ENCODE measurements at regions not wholly inside any gene's neighbourhood (a gene's known extent, or its start where the extent isn't known, plus 50 kb on each side); places are given as distances from the start of the nearest gene placed in this dataset.

DNA sequence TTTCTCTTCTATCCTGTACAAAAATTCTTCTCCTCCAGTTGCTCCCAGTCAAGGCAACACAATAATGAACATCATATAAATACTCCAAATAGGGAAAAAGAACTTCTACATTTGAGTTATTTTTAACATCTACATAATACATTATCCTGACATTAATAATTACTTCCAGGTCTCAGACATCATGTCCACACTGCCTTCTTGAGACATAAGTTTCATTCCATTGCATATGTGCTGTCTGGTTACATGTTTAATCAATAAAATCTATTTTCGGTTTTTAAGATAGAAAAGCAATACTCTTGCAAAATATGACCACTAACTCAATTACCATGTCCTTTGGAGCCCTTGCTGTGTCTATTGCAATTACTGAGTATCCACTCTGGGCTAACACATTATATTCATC is 881.9 kb downstream of the GALC start:
- DNase-seq (ENCODE audit: low read depth) = no peak

DNA sequence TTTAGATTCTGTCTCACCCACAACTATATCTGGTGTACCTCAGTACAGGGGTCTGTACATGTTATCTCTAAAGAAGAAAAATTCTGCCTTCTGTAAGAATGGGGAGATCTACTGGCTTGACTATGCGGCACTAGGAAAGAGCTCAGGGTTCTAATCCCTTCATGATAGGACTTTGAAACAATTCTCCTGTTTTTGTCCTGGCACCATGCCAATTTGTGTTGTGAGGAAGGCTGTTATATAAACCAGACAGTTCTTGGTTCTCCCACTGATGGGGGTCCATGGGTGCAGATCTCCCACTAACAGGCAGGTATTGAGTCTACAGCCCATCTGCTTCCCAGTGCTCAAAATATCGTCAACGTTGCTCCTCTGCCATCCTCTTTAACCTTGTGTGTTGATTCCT is 883.7 kb downstream of the GALC start:
- DNase-seq (ENCODE audit: low read depth) = no peak

DNA sequence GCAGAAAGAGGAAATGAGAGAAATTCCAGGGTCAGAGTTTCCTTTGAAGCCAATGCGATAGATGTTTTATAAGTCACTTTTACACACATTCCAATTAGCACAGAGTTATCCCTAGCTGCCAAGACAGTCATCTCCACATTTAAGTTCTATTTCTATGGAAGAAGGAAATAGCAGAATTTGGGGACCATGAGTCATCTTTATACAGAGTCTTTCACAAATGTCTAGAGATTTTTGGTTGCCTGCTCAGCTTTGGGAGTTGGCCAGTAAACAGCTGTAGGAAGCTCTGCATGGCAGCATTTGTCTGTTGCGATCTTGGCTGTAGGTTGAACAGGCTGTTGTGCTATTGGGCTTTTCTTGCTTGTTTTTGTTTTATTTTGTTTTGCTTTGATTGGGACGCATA is 884.3 kb downstream of the GALC start:
- DNase-seq (ENCODE audit: low read depth) = peak; percentile 78

GRCh38 chr14:87102811-87103378 is 890.1 kb downstream of the GALC start:
- peak; percentile 5 for DNase-seq (ENCODE audit: low read depth)

- peak; percentile 21 for DNase-seq (ENCODE audit: low read depth)
Observed at GRCh38 chr14:87097015-87097414, 896.0 kb downstream of the GALC start.

- DNase-seq (ENCODE audit: low read depth) = no peak
Observed at GRCh38 chr14:87094913-87095312, 898.1 kb downstream of the GALC start.

DNA sequence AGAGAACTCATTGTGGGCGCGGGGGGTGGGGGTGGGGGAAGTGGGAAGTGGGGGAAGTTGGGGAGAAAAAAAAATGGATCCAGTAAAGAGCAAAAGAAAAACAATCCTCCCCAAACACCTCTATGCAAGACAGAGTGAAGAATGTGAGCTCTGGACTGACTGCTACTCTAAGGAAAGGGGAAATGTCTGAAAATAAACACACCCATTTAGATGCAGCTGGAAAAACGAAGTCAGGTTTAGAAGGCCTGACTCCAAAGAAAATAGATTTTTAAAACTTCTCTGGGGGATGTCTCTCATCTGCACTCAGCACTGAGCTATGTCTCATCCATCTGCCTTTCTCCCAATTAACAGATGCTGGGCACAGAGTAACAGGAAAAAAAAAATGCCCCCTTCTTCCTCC is 904.4 kb downstream of the GALC start:
- DNase-seq (ENCODE audit: low read depth) = no peak

DNA sequence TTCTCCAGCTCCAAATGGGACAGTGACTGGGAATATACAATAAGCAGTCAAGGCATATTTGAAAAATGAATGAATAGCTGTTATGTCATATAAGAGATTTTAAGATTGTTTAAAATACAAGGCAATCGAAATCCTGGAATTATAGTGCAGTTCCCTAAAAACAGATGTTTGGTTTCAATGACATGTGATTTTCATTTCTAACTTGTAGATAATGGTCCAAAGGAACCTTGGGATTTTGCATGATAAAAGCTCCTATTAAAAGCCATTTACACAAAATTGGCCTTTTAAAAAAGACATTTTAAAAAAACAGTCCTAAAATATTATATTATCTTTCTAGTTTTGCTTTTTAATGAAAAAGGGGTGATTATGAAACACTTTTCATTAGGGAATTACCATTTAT is 905.1 kb downstream of the GALC start:
- no peak for DNase-seq (ENCODE audit: low read depth)

- DNase-seq (ENCODE audit: low read depth) = no peak
Observed at GRCh38 chr14:87084908-87085307, 908.1 kb downstream of the GALC start.

- no peak for DNase-seq (ENCODE audit: low read depth)
Observed at GRCh38 chr14:87082917-87083316, 910.1 kb downstream of the GALC start.

GRCh38 chr14:87081004-87081403 is 912.0 kb downstream of the GALC start:
- no peak for DNase-seq (ENCODE audit: low read depth)

GRCh38 chr14:87080146-87080545 is 912.8 kb downstream of the GALC start:
- DNase-seq (ENCODE audit: low read depth) = no peak

GRCh38 chr14:87079416-87079815 is 913.6 kb downstream of the GALC start:
- no peak for DNase-seq (ENCODE audit: low read depth)

DNA sequence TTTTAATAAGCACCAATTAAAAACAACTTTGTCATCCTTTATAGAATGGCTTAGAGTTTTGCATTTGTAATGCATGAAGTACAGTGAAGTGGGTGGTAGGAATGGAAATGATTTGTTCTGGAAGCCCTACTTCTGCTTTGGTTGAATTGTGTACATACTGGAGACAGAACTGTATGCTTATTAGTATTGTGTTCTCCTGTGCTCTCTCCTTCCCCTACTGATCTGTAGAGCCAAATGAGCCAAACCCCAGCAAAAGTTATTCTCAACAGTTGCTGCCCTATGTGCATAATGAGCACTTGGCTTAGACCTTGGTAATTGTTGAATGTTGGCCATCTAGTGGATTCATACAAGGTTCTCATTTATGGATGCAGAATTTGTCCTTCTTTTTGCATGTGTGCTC is 916.1 kb downstream of the GALC start:
- DNase-seq (ENCODE audit: low read depth) = no peak

GRCh38 chr14:87076146-87076545 is 916.8 kb downstream of the GALC start:
- peak; percentile 5 for DNase-seq (ENCODE audit: low read depth)

DNA sequence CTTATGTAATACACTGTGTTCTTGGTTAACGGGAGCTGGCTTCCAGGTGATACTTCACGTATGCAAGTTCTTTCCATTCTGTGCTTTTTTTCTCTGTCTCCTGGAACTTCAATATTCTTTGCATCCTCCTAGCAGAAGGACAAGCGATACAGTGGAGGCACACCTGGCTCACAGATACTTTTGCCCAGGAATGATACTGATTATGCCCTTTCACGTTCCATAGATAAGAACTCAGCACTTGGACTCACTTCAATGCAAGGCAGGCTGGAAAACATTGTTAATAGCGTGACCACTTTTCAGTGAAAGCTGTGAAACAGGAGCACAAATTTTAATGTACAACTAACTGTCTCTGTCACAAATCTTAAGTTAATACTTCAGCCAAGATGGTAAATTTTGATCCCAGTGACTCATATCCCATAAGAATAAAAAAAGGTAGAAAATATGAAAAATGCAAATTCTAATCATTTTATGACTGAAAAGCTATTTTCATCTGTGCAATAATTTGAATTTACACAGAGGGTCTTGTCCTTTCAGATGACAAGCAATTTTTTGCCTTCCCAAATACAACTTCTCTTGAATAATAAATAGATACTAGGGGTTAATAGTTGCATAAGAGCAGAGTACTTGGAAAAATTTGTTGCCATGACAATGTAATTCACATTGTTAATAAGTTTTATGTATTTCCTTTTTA is 919.0 kb downstream of the GALC start:
- DNase-seq (ENCODE audit: low read depth) = no peak

DNA sequence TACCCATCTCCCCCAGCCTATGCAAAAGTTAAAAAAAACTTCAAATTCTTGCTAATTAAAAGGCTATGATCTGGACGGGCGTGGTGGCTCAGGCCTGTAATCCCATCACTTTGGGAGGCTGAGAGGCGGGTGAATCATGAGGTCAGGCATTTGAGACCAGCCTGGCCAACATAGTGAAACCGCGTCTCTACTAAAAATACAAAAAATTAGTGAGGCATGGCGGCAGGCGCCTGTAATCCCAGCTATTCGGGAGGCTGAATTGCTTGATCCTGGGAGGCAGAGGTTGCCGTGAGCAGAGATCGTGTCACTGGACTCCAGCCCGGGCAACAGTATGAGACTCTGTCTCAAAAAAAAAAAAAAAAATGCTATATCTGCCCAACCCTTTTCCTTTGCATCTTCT is 925.4 kb downstream of the GALC start:
- DNase-seq (ENCODE audit: low read depth) = no peak

- no peak for DNase-seq (ENCODE audit: low read depth)
Observed at GRCh38 chr14:87067061-87067460, 925.9 kb downstream of the GALC start.

- DNase-seq (ENCODE audit: low read depth) = peak; percentile 1
Observed at GRCh38 chr14:87066221-87066817, 926.7 kb downstream of the GALC start.

DNA sequence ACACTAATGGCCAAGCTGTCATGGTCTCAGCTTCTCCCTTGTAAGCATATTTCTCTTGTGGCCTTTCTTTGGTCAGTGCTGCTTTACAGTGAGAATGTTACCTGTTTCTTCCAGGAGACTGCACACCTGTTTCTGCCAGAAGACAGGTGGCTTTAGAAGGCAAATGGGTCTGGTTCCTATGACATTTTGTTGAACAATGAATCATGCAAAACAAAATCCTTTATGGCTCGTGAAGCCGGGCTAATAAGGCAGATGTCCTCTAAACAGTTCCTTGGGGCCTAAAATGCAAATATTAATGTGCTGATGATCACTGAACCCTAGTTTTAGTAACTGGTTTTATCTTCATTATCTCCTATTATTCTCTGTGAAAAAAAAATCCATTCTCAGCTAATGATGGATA is 927.6 kb downstream of the GALC start:
- no peak for DNase-seq (ENCODE audit: low read depth)

- no peak for DNase-seq (ENCODE audit: low read depth)
Observed at GRCh38 chr14:87063181-87063580, 929.8 kb downstream of the GALC start.

GRCh38 chr14:87060405-87060804 is 932.6 kb downstream of the GALC start:
- DNase-seq (ENCODE audit: low read depth) = no peak

DNA sequence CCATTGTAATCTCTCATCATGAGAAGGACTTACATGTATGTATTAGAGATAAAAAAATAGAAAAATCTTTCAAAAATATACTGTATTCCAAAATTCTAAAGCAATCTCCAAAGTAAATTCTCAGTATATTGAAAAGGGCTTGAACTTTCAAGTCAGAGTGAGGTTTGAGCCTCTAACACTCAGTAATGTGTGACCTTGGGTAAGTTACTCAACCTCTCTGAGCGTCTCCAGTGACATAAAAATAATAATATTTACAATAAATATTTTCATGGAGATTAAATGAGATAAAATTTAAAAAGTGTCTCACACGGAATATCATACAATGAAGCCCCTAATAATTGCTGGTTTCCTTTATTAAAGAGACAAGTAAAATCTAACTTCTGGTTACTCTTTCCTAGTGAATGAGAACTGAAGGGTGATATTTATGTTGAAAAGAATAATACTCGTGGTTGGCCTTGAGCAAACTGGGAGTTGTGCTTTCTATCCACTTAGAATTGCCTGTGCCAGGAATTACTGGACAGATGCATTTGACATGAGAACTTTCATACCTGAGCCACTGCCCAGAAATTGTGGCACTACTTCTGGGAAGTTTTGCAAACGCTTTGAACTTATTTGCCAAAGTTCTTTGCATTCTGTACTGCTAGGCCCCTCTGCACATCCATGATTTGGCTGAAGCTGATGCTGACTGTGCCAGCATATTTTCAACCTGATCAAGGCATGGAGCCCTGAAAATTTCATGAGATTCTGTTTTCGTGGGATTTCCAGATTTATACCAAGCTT is 933.7 kb downstream of the GALC start:
- DNase-seq (ENCODE audit: low read depth) = no peak
